SK-N-SH treated with all-trans-retinoic acid at 6 μM for 48 hours (cell line): ENCODE measurements at regions not wholly inside any gene's neighbourhood (a gene's known extent, or its start where the extent isn't known, plus 50 kb on each side); places are given as distances from the start of the nearest gene placed in this dataset.

Experiments used
- ATAC-seq: fragments of 200-7000 bp; cut with Tn5 transposase; 3 replicates; pipeline ENCODE4 v1.9.1; 2020; ENCODE audit warnings: mild to moderate bottlenecking, moderate library complexity
- BACH2 ChIP-seq: fragments of 250-450 bp; sonication (Bioruptor Pico); IDR thresholded peaks from 2 replicates; pipeline ENCODE4 v1.9.0; 2021; ENCODE audit warnings: mild to moderate bottlenecking, borderline replicate concordance
- CSDC2 ChIP-seq: fragments of 250-450 bp; sonication (Bioruptor Pico); IDR thresholded peaks from 2 replicates; pipeline ENCODE4 v1.5.0; 2020; ENCODE audit warnings: mild to moderate bottlenecking, moderate library complexity
- ESRRG ChIP-seq: fragments of 250-450 bp; sonication (Bioruptor Pico); IDR thresholded peaks from 2 replicates; pipeline ENCODE4 v1.6.1; 2021; ENCODE audit warnings: mild to moderate bottlenecking
- GLIS3 ChIP-seq: fragments of 250-450 bp; sonication (Bioruptor Pico); IDR thresholded peaks from 2 replicates; pipeline ENCODE4 v1.5.0; 2020; ENCODE audit warnings: mild to moderate bottlenecking, moderate library complexity
- ISL1 ChIP-seq: fragments of 250-450 bp; sonication (Bioruptor Pico); IDR thresholded peaks from 2 replicates; pipeline ENCODE4 v2.1.2; 2022; ENCODE audit warnings: mild to moderate bottlenecking, moderate library complexity
- OSR1 ChIP-seq: fragments of 250-450 bp; sonication (Bioruptor Pico); IDR thresholded peaks from 2 replicates; pipeline ENCODE4 v1.8.0; 2022; ENCODE audit warnings: moderate library complexity, mild to moderate bottlenecking, inconsistent platforms
- PPARA ChIP-seq: fragments of 250-450 bp; sonication (Bioruptor Pico); IDR thresholded peaks from 2 replicates; pipeline ENCODE4 v1.5.0; 2020; ENCODE audit warnings: mild to moderate bottlenecking, borderline replicate concordance
- RARB ChIP-seq: fragments of 250-450 bp; sonication (Bioruptor Pico); IDR thresholded peaks from 2 replicates; pipeline ENCODE4 v1.8.0; 2021; ENCODE audit warnings: mild to moderate bottlenecking, moderate library complexity
- SNAI2 ChIP-seq: fragments of 250-450 bp; sonication (Bioruptor Pico); IDR thresholded peaks from 2 replicates; pipeline ENCODE4 v1.5.0; 2020; ENCODE audit warnings: mild to moderate bottlenecking, moderate library complexity
- TCF4 ChIP-seq: fragments of 250-450 bp; sonication (Bioruptor Pico); IDR thresholded peaks from 2 replicates; pipeline ENCODE4 v1.8.0; 2021; ENCODE audit warnings: mild to moderate bottlenecking, moderate library complexity, borderline replicate concordance
- TOX ChIP-seq: fragments of 250-450 bp; sonication (Bioruptor Pico); IDR thresholded peaks from 2 replicates; pipeline ENCODE4 v1.8.0; 2021; ENCODE audit warnings: mild to moderate bottlenecking, moderate library complexity, borderline replicate concordance
- ZC3H10 ChIP-seq: fragments of 250-450 bp; sonication (Bioruptor Pico); IDR thresholded peaks from 2 replicates; pipeline ENCODE4 v1.5.1; 2021; ENCODE audit warnings: mild to moderate bottlenecking, moderate library complexity
- ZNF565 ChIP-seq: fragments of 450-650 bp; formaldehyde crosslinking; conservative IDR thresholded peaks from 2 replicates; pipeline ENCODE4 v1.5.0; 2020; ENCODE audit warnings: low read depth, mild to moderate bottlenecking, moderate library complexity
- ZNF70 ChIP-seq: fragments of 450-650 bp; formaldehyde crosslinking; IDR thresholded peaks from 2 replicates; pipeline ENCODE4 v1.5.0; 2020; ENCODE audit warnings: mild to moderate bottlenecking, moderate library complexity
- ZNF8 ChIP-seq: fragments of 450-650 bp; formaldehyde crosslinking; IDR thresholded peaks from 2 replicates; pipeline ENCODE4 v1.5.0; 2020; ENCODE audit warnings: mild to moderate bottlenecking, moderate library complexity
- TF ChIP-seq, protein P1 (sequence below): fragments of 250-450 bp; sonication (Bioruptor Pico); IDR thresholded peaks from 2 replicates; pipeline ENCODE4 v1.5.1; 2020; ENCODE audit warnings: low read depth, mild to moderate bottlenecking, moderate library complexity
- TF ChIP-seq, protein P2 (sequence below): fragments of 250-450 bp; sonication (Bioruptor Pico); IDR thresholded peaks from 2 replicates; pipeline ENCODE4 v1.8.0; 2021; ENCODE audit warnings: low read depth, mild to moderate bottlenecking, moderate library complexity, borderline replicate concordance
- TF ChIP-seq, protein P3 (sequence below): fragments of 250-450 bp; sonication (Bioruptor Pico); IDR thresholded peaks from 2 replicates; pipeline ENCODE4 v1.5.1; 2021; ENCODE audit warnings: mild to moderate bottlenecking, moderate library complexity
- TF ChIP-seq, protein P4 (sequence below): fragments of 250-450 bp; sonication (Bioruptor Pico); IDR thresholded peaks from 2 replicates; pipeline ENCODE4 v1.5.0; 2020; ENCODE audit warnings: mild to moderate bottlenecking, moderate library complexity
- TF ChIP-seq, protein P5 (sequence below): fragments of 250-450 bp; sonication (Bioruptor Pico); IDR thresholded peaks from 2 replicates; pipeline ENCODE4 v1.8.0; 2020; ENCODE audit warnings: mild to moderate bottlenecking, moderate library complexity, borderline replicate concordance

DNA sequence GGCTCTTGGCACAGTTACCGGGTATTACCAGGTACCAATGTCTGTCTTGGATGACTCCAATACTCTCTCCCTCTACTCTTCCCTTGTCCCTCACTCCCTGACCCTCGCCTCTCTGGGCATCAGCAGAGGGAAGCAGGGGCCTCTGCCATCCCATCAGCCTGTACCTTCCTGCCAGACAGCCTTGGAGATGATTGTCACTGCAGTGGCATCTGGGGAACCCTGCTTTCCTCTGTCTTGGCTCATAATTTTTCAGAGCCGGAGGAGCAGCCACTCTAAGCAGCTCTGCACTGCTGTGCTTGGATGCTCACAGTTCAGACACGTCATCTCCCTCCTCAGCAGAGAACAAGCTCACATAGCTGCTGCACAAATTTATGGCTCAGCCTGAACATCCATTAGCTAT is 274.1 kb downstream of the SMARCA2 start:
- ATAC-seq: no peak
- TF ChIP-seq ZNF565 (CRISPR knock-in tag) (no peak), RARB (CRISPR knock-in tag) (no peak), CSDC2 (no peak), SNAI2 (CRISPR knock-in tag) (no peak)
- TF ChIP-seq, protein P1, sequence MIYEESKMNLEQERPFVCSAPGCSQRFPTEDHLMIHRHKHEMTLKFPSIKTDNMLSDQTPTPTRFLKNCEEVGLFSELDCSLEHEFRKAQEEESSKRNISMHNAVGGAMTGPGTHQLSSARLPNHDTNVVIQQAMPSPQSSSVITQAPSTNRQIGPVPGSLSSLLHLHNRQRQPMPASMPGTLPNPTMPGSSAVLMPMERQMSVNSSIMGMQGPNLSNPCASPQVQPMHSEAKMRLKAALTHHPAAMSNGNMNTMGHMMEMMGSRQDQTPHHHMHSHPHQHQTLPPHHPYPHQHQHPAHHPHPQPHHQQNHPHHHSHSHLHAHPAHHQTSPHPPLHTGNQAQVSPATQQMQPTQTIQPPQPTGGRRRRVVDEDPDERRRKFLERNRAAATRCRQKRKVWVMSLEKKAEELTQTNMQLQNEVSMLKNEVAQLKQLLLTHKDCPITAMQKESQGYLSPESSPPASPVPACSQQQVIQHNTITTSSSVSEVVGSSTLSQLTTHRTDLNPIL (CRISPR knock-in tag): no peak

DNA sequence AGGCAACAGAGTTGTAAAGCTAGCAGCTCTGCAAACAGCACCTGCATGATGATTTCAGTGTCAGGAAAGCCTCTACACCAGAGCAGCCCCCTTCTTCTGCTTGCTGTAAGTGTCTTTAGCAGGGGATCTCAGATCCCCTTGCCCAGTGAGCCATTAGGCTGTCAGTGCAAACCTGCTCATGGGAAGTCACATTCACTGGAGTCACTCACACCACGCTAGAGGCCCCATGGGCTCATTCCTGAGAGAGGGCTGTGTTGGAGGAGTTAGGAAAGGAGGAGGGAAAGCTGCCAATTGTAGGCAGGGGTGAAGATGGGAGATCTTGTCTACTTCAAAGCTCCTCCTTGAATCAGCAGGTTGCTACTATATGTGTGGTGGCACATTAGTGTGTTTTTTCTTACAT is 275.2 kb downstream of the SMARCA2 start:
- no peak for ATAC-seq
- TF ChIP-seq, protein P2, sequence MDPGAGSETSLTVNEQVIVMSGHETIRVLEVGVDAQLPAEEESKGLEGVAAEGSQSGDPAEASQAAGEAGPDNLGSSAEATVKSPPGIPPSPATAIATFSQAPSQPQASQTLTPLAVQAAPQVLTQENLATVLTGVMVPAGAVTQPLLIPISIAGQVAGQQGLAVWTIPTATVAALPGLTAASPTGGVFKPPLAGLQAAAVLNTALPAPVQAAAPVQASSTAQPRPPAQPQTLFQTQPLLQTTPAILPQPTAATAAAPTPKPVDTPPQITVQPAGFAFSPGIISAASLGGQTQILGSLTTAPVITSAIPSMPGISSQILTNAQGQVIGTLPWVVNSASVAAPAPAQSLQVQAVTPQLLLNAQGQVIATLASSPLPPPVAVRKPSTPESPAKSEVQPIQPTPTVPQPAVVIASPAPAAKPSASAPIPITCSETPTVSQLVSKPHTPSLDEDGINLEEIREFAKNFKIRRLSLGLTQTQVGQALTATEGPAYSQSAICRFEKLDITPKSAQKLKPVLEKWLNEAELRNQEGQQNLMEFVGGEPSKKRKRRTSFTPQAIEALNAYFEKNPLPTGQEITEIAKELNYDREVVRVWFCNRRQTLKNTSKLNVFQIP (CRISPR knock-in tag): no peak
- no peak for TF ChIP-seq ISL1 (CRISPR knock-in tag)
- no peak for TF ChIP-seq TOX (CRISPR knock-in tag)
- no peak for TF ChIP-seq PPARA (CRISPR knock-in tag)
- no peak for TF ChIP-seq CSDC2
- TF ChIP-seq OSR1 (CRISPR knock-in tag): no peak
- TF ChIP-seq ESRRG: no peak
- TF ChIP-seq TCF4: no peak
- TF ChIP-seq ZNF70 (CRISPR knock-in tag): no peak
- TF ChIP-seq, protein P3, sequence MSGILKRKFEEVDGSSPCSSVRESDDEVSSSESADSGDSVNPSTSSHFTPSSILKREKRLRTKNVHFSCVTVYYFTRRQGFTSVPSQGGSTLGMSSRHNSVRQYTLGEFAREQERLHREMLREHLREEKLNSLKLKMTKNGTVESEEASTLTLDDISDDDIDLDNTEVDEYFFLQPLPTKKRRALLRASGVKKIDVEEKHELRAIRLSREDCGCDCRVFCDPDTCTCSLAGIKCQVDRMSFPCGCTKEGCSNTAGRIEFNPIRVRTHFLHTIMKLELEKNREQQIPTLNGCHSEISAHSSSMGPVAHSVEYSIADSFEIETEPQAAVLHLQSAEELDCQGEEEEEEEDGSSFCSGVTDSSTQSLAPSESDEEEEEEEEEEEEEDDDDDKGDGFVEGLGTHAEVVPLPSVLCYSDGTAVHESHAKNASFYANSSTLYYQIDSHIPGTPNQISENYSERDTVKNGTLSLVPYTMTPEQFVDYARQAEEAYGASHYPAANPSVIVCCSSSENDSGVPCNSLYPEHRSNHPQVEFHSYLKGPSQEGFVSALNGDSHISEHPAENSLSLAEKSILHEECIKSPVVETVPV (CRISPR knock-in tag): no peak
- no peak for TF ChIP-seq SNAI2 (CRISPR knock-in tag)
- TF ChIP-seq ZC3H10 (CRISPR knock-in tag): no peak
- TF ChIP-seq, protein P4, sequence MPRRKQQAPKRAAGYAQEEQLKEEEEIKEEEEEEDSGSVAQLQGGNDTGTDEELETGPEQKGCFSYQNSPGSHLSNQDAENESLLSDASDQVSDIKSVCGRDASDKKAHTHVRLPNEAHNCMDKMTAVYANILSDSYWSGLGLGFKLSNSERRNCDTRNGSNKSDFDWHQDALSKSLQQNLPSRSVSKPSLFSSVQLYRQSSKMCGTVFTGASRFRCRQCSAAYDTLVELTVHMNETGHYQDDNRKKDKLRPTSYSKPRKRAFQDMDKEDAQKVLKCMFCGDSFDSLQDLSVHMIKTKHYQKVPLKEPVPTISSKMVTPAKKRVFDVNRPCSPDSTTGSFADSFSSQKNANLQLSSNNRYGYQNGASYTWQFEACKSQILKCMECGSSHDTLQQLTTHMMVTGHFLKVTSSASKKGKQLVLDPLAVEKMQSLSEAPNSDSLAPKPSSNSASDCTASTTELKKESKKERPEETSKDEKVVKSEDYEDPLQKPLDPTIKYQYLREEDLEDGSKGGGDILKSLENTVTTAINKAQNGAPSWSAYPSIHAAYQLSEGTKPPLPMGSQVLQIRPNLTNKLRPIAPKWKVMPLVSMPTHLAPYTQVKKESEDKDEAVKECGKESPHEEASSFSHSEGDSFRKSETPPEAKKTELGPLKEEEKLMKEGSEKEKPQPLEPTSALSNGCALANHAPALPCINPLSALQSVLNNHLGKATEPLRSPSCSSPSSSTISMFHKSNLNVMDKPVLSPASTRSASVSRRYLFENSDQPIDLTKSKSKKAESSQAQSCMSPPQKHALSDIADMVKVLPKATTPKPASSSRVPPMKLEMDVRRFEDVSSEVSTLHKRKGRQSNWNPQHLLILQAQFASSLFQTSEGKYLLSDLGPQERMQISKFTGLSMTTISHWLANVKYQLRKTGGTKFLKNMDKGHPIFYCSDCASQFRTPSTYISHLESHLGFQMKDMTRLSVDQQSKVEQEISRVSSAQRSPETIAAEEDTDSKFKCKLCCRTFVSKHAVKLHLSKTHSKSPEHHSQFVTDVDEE (CRISPR knock-in tag): no peak
- no peak for TF ChIP-seq ZNF8 (CRISPR knock-in tag)
- no peak for TF ChIP-seq BACH2 (CRISPR knock-in tag)
- TF ChIP-seq GLIS3 (CRISPR knock-in tag): no peak
- TF ChIP-seq RARB (CRISPR knock-in tag): no peak
- TF ChIP-seq, protein P5, sequence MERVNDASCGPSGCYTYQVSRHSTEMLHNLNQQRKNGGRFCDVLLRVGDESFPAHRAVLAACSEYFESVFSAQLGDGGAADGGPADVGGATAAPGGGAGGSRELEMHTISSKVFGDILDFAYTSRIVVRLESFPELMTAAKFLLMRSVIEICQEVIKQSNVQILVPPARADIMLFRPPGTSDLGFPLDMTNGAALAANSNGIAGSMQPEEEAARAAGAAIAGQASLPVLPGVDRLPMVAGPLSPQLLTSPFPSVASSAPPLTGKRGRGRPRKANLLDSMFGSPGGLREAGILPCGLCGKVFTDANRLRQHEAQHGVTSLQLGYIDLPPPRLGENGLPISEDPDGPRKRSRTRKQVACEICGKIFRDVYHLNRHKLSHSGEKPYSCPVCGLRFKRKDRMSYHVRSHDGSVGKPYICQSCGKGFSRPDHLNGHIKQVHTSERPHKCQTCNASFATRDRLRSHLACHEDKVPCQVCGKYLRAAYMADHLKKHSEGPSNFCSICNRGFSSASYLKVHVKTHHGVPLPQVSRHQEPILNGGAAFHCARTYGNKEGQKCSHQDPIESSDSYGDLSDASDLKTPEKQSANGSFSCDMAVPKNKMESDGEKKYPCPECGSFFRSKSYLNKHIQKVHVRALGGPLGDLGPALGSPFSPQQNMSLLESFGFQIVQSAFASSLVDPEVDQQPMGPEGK (CRISPR knock-in tag): no peak
- TF ChIP-seq ZNF565 (CRISPR knock-in tag): no peak
- TF ChIP-seq, protein P1 (CRISPR knock-in tag): no peak
